ENCODE measurements at regions not wholly inside any gene's neighbourhood (a gene's known extent, or its start where the extent isn't known, plus 50 kb on each side); places are given as distances from the start of the nearest gene placed in this dataset.

DNA sequence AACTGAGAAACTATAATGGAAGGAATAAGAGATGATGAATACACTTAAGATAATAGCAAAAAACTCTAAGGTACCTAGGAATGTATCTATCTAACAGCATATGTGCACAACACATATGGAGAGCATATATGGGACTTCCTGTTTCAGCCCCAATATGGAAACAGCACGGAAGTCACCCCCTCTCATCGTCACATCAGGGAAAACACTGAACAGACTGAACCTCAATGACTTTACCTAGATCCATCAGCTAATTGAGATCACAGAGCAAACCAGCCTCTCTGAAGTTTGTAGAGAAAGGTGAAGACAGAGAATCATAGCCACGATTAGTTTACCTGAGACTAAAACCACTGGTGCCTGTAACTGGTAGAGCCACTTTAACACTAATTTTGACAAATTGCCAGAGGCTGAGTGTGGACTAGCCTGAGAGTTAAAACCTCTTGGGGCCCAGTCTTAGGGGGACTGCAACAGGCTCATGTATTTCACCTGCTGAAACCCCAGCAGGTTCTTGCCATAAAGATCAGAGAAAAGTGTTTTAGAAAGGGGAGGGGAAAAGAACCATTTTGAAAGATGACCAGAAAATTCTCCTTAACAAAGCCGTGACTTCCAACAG is 722.6 kb downstream of the TBC1D22A start (continued):
- TF ChIP-seq, protein P1, sequence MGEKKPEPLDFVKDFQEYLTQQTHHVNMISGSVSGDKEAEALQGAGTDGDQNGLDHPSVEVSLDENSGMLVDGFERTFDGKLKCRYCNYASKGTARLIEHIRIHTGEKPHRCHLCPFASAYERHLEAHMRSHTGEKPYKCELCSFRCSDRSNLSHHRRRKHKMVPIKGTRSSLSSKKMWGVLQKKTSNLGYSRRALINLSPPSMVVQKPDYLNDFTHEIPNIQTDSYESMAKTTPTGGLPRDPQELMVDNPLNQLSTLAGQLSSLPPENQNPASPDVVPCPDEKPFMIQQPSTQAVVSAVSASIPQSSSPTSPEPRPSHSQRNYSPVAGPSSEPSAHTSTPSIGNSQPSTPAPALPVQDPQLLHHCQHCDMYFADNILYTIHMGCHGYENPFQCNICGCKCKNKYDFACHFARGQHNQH (CRISPR knock-in tag; IDR thresholded peaks at IDR 0.05) = no peak
- TF ChIP-seq POLR2A (IDR thresholded peaks at IDR 0.05; ENCODE audit: insufficient read depth in 1 of 2, low read depth in 2 of 2, low read length in 2 of 2) (no peak), ZSCAN21 (CRISPR knock-in tag; IDR thresholded peaks at IDR 0.05; ENCODE audit: borderline replicate concordance) (no peak), KDM2A (CRISPR knock-in tag; IDR thresholded peaks at IDR 0.05; ENCODE audit: borderline replicate concordance, low read depth) (no peak), AKAP8 (CRISPR knock-in tag; IDR thresholded peaks at IDR 0.05) (no peak), XBP1 (CRISPR knock-in tag; IDR thresholded peaks at IDR 0.05) (no peak), NR2C2 (CRISPR knock-in tag; IDR thresholded peaks at IDR 0.05; ENCODE audit: borderline replicate concordance) (no peak), SNAPC5 (CRISPR knock-in tag; IDR thresholded peaks at IDR 0.05; ENCODE audit: borderline replicate concordance) (no peak), PAWR (CRISPR knock-in tag; IDR thresholded peaks at IDR 0.05; ENCODE audit: borderline replicate concordance) (no peak), TRAFD1 (CRISPR knock-in tag; IDR thresholded peaks at IDR 0.05; ENCODE audit: borderline replicate concordance) (no peak)

DNA sequence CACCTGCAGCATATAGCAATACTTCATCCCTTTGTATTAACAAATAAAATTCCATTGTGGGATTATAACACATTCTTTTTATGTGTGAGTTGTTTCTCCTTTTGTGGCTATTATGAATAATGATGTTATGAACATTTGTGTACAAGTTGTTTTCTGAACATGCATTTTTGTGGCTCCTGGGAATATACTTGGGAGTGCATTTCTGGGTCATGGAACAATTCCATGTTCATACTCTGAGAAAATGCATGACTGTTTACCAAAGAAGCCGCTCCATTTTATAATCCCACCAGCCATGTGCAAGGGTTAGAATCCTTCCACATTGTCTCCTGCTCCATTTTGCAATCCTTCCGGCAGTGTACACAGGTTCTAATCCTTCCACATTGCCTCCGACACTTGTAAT is 713.8 kb downstream of the TBC1D22A start:
- no peak overlapping the region for H3K27ac ChIP-seq (ENCODE audit: extremely low read length, insufficient read depth, low read length)
- ChIA-PET POLR2A (no interaction called here), CTCF (ENCODE audit: low intra/inter-chr PET ratio, low total read pairs) (no interaction called here)
- 5% methylated on average over 3 of the region's 3 CpGs for WGBS (ENCODE audit: low lambda C conversion rate)
- intact Hi-C loops (cut with micrococcal nuclease; ENCODE audit: unreplicated experiment) = no loop called here
- no peaks in the 10 kb centered on the region for H3K4me1 ChIP-seq (ENCODE audit: insufficient read depth, low read length)
- H3K4me2 ChIP-seq (ENCODE audit: low read depth, low read length) = no peak overlapping the region
- H2AFZ ChIP-seq (ENCODE audit: low read length) = no peak overlapping the region
- no peaks in the 10 kb centered on the region; a peak in 2 of 5 replicates for H3K27me3 ChIP-seq (ENCODE audit: control insufficient read depth in 1 of 2, insufficient read depth in 2 of 2, low read length in 2 of 2)
- H3K79me2 ChIP-seq (ENCODE audit: insufficient read depth, low read length) = no peaks in the 10 kb centered on the region
- no peaks in the 10 kb centered on the region for H3K36me3 ChIP-seq (replicated peaks in 1 of 2; ENCODE audit: control insufficient read depth in 1 of 2, insufficient read depth in 2 of 2, low read length in 2 of 2)
- no peaks in the 10 kb centered on the region for H3K9me3 ChIP-seq (ENCODE audit: low read length)
- H3K9ac ChIP-seq (ENCODE audit: insufficient read depth, low read depth, low read length) = no peak overlapping the region
- ATAC-seq (no peak), DNase-seq (ENCODE audit: low spot score) (no peak), FAIRE-seq (no peak)
- BruUV-seq (replicated peaks) = no TSS peak
- H4K20me1 ChIP-seq (ENCODE audit: insufficient read depth, low read length) = no peaks in the 10 kb centered on the region
- in situ Hi-C loops (cut with HindIII; ENCODE audit: extremely low pct_ligation_motif_present, low pct_unique_long_range_greater_than_20kb) = no loop called here
- H3K4me3 ChIP-seq (replicated peaks in 1 of 3; ENCODE audit: insufficient read depth in 1 of 3, low read depth in 2 of 3, low read length in 3 of 3) = no peak overlapping the region
- TF ChIP-seq ZNF414 (CRISPR knock-in tag; IDR thresholded peaks at IDR 0.05) (no peak), TRIM22 (IDR thresholded peaks at IDR 0.05) (no peak), MAFG (CRISPR knock-in tag; IDR thresholded peaks at IDR 0.05) (no peak), TAF15 (IDR thresholded peaks at IDR 0.05; ENCODE audit: low read depth, low read length, poor library complexity, severe bottlenecking) (no peak), KAT8 (CRISPR knock-in tag; IDR thresholded peaks at IDR 0.05) (no peak), ZNF790 (CRISPR knock-in tag; IDR thresholded peaks at IDR 0.05; ENCODE audit: borderline replicate concordance) (no peak), KDM6A (CRISPR knock-in tag; IDR thresholded peaks at IDR 0.05; ENCODE audit: low read depth) (no peak), SUZ12 (IDR thresholded peaks at IDR 0.05; ENCODE audit: low read depth, low read length) (no peak)

All from HepG2 (cell line).